ENCODE measurements at regions not wholly inside any gene's neighbourhood (a gene's known extent, or its start where the extent isn't known, plus 50 kb on each side); places are given as distances from the start of the nearest gene placed in this dataset.
"Not testable (repeated sequence)": the region's sequence is repeated elsewhere in the genome, so short reads cannot be mapped to it uniquely, and the experiment has no call there.

DNA sequence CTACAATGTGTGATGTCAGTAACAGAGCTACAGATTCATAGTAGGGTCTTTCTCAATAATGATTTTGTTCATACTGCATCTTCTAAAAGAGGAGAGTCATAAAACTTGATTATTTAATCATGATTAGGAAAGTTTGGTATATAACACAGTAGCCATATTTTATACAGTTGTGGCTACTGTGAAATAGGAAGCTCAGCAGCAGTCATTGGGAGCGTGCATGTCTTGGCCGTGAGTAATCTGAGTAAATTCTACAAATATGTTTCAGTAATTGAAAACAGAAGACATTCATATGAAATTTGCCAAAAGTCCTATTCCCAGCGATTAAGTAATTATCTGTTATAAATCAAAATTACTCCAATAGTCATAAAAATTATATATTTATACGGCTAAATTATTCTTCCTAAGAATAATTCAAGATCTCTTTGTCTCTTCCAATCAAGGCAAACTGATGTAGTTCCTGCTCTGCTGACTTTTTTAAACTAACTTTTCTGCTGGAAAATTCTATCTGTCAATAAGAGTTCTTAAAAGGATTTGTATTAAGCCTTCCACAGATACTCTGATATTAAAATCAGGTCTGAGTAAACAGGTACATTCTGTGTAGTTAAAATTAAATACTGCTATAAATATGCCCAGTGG is 723.6 kb upstream of the CDH18 start:
- TF ChIP-seq, protein P1, sequence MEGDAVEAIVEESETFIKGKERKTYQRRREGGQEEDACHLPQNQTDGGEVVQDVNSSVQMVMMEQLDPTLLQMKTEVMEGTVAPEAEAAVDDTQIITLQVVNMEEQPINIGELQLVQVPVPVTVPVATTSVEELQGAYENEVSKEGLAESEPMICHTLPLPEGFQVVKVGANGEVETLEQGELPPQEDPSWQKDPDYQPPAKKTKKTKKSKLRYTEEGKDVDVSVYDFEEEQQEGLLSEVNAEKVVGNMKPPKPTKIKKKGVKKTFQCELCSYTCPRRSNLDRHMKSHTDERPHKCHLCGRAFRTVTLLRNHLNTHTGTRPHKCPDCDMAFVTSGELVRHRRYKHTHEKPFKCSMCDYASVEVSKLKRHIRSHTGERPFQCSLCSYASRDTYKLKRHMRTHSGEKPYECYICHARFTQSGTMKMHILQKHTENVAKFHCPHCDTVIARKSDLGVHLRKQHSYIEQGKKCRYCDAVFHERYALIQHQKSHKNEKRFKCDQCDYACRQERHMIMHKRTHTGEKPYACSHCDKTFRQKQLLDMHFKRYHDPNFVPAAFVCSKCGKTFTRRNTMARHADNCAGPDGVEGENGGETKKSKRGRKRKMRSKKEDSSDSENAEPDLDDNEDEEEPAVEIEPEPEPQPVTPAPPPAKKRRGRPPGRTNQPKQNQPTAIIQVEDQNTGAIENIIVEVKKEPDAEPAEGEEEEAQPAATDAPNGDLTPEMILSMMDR (IDR thresholded peaks at IDR 0.05; ENCODE audit: borderline replicate concordance, extremely low read depth, low read length, poor library complexity, severe bottlenecking) = not testable (repeated sequence)
- not testable (repeated sequence) for TF ChIP-seq EZH2 (IDR thresholded peaks at IDR 0.05; ENCODE audit: borderline replicate concordance, low read depth, low read length, severe bottlenecking)

Measured in DND-41 (cell line).